ENCODE measurements at regions not wholly inside any gene's neighbourhood (a gene's known extent, or its start where the extent isn't known, plus 50 kb on each side); places are given as distances from the start of the nearest gene placed in this dataset.

DNA sequence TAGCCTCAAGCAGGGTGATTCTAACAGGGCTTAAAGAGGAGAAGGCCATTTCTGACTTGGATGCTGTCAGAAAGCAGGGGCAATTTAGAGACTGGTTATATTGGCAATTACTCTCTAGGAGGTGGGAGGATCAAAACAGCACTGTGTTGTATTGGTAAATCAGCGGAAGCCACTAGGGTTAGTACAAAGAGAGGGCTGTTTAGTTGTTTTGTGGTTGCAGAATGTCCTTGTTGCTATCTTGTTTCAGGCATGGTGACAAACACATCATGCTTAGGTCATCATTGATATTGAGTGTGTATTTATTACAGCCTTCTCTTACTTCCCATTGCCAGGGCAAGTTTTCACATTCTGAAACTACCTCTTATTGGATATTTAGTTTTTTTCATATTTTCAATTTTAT, 165.3 kb downstream of the TAF11L14 start:
- H3K4me1 Mint-ChIP-seq (ENCODE audit: unreplicated experiment): peaks cover 25% of the 10 kb centered on the region
- DNase-seq (ENCODE audit: extremely low spot score, unreplicated experiment): no peak
- H3K36me3 Mint-ChIP-seq: no peaks in the 10 kb centered on the region
- no peaks in the 10 kb centered on the region for H3K27me3 Mint-ChIP-seq
- TF ChIP-seq, protein P1, sequence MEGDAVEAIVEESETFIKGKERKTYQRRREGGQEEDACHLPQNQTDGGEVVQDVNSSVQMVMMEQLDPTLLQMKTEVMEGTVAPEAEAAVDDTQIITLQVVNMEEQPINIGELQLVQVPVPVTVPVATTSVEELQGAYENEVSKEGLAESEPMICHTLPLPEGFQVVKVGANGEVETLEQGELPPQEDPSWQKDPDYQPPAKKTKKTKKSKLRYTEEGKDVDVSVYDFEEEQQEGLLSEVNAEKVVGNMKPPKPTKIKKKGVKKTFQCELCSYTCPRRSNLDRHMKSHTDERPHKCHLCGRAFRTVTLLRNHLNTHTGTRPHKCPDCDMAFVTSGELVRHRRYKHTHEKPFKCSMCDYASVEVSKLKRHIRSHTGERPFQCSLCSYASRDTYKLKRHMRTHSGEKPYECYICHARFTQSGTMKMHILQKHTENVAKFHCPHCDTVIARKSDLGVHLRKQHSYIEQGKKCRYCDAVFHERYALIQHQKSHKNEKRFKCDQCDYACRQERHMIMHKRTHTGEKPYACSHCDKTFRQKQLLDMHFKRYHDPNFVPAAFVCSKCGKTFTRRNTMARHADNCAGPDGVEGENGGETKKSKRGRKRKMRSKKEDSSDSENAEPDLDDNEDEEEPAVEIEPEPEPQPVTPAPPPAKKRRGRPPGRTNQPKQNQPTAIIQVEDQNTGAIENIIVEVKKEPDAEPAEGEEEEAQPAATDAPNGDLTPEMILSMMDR (conservative IDR thresholded peaks at IDR 0.05): no peak
- H3K4me3 Mint-ChIP-seq: no peak overlapping the region
- peaks cover 6% of the 10 kb centered on the region for H3K9me3 Mint-ChIP-seq
- no peak overlapping the region for H3K27ac Mint-ChIP-seq

DNA sequence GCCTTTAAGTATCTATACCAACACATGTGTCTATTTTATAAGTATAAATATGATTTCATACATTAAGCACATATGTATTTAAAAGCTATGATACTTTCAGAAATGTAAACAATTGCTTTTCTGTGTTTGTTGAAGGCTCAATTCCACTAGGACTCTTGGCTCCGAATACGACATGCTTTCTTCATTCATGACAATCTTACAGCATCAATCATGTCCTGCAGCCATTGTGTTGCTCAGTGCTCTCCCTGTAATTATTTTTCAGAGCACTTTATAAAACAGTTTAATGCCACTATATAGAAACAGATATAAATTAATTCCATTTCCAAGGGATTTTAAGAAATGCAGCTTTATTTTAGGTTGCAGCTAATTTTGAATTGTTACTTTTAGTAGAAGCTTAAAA, 167.3 kb downstream of the TAF11L14 start:
- Mint-ChIP-seq H3K9me3 (peaks cover 4% of the 10 kb centered on the region), H3K4me1 (ENCODE audit: unreplicated experiment) (peaks cover 25% of the 10 kb centered on the region), H3K27ac (no peak overlapping the region), H3K36me3 (no peaks in the 10 kb centered on the region), H3K4me3 (no peak overlapping the region), H3K27me3 (no peaks in the 10 kb centered on the region)
- TF ChIP-seq, protein P1 (conservative IDR thresholded peaks at IDR 0.05): no peak
- no peak for DNase-seq (ENCODE audit: extremely low spot score, unreplicated experiment)

DNA sequence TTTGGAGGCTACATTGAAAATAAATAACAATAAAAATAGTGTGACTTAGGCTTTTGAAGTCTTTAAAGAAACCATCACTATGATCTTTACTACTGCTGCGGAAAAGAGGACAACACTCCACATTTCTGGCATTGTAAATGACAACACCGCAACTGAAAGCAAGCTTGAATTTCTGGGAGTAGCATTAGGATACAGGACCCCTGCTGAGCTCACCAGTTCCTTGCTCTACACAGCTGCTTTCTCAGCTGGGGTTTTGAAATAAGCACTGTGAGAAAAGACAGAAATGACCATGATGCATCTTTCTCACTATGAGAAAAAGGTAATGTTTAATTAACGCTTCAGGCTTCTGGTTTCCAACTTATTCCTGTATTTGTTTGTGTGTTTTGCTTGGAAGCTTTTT, 168.0 kb downstream of the TAF11L14 start:
- Mint-ChIP-seq H3K36me3 (no peaks in the 10 kb centered on the region), H3K27me3 (no peaks in the 10 kb centered on the region), H3K9me3 (peaks cover 4% of the 10 kb centered on the region), H3K4me1 (ENCODE audit: unreplicated experiment) (peaks cover 22% of the 10 kb centered on the region), H3K27ac (no peak overlapping the region), H3K4me3 (peak overlapping the region; percentile 39)
- TF ChIP-seq, protein P1 (conservative IDR thresholded peaks at IDR 0.05): no peak
- no peak for DNase-seq (ENCODE audit: extremely low spot score, unreplicated experiment)

DNA sequence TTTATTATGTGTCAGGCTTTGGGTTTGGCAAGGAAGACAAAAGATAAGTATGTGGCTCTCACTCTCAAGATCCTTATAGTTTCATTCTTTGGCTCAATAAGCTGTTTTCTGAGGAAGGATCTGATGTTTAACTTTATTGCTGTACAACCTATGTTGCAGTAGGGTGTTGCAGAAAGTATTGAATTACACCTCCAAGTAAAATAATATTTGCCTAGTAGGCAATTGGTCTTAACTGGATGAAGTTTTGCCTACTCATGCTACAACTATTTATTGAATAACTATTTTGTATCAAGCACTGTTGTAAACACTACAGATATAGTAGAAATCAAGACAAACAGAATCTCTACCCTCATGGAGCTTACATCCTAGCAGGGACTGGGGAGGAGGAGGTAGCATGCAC, 169.7 kb downstream of the TAF11L14 start:
- no peak overlapping the region for H3K27ac Mint-ChIP-seq
- H3K4me1 Mint-ChIP-seq (ENCODE audit: unreplicated experiment): peaks cover 16% of the 10 kb centered on the region
- TF ChIP-seq, protein P1 (conservative IDR thresholded peaks at IDR 0.05): no peak
- H3K36me3 Mint-ChIP-seq: no peaks in the 10 kb centered on the region
- H3K9me3 Mint-ChIP-seq: peaks cover 4% of the 10 kb centered on the region
- DNase-seq (ENCODE audit: extremely low spot score, unreplicated experiment): no peak
- no peak overlapping the region for H3K4me3 Mint-ChIP-seq
- H3K27me3 Mint-ChIP-seq: no peaks in the 10 kb centered on the region

DNA sequence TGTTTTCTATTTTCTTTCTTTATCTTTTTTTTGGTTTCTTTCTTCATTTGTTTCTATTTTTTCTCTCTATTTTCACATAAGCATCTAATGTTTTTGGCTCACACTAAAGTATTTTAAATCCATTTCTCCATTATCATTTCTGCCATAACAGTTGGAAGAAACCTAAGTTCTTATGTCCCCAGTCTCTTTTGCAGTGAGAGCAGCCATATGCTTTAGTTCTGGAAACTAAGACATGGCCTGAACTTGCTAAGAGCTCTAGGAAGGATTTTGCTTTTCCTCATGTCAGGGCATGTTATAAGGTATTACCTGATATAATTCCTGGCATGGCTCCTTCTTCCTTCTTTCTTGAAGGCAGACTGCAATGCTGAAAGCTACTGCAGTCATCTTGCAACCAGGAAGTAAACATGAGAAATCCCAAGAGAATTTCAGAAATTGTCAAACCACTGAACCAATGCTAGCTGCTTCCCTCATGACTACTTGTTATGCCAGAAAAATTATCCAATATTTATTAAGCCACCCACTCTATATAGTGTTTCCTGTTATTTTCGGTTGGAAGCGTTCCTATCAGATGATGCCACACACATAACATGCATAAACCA, 171.1 kb downstream of the TAF11L14 start:
- Mint-ChIP-seq H3K4me3 (no peak overlapping the region), H3K36me3 (no peaks in the 10 kb centered on the region), H3K27ac (no peak overlapping the region), H3K27me3 (no peaks in the 10 kb centered on the region), H3K4me1 (ENCODE audit: unreplicated experiment) (peaks cover 16% of the 10 kb centered on the region), H3K9me3 (peaks cover 4% of the 10 kb centered on the region)
- no peak for DNase-seq (ENCODE audit: extremely low spot score, unreplicated experiment)
- TF ChIP-seq, protein P1 (conservative IDR thresholded peaks at IDR 0.05): no peak
